Astrocyte of the cerebellum (primary cell): ENCODE measurements at regions not wholly inside any gene's neighbourhood (a gene's known extent, or its start where the extent isn't known, plus 50 kb on each side); places are given as distances from the start of the nearest gene placed in this dataset.

Experiments
- DNase-seq: peaks from one replicate; pipeline ENCODE4 v3.0.0-alpha.2; 2011; ENCODE audit warnings: low read depth
- H3K4me3 ChIP-seq: 2 replicates; pipeline ENCODE4 v1.5.1; 2011; ENCODE audit warnings: mild to moderate bottlenecking, low read depth, low read length, moderate library complexity
- in situ Hi-C: cut with HindIII; loops from 2 replicates; pipeline ENCODE4 v1.10.0; 2017; ENCODE audit warnings: low sequenced_read_pairs
- TF ChIP-seq, protein P1 (sequence below): IDR thresholded peaks from 2 replicates; pipeline ENCODE4 v1.5.1; 2012; ENCODE audit warnings: low read length, low read depth, moderate library complexity, mild to moderate bottlenecking; ENCODE audit errors: missing control alignments

DNA sequence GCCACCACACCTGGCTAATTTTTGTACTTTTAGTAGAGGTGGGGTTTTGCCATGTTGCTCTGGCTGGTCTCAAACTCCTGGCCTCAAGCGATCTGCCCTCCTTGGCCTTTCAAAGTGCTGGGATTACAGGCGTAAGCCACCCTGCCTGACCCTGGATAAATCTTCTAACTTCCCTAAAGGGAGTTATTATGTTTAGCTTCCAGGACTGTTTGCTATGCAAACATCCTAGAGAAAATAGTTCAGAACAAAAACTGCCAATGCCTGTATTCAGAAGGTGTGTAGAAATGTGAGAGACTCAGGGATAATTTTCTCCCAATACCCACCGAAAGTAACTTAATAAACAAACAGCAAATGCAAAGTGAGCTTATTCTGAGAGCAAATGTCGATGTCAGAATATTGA is 301.2 kb downstream of the TGFB2 start:
- TF ChIP-seq, protein P1, sequence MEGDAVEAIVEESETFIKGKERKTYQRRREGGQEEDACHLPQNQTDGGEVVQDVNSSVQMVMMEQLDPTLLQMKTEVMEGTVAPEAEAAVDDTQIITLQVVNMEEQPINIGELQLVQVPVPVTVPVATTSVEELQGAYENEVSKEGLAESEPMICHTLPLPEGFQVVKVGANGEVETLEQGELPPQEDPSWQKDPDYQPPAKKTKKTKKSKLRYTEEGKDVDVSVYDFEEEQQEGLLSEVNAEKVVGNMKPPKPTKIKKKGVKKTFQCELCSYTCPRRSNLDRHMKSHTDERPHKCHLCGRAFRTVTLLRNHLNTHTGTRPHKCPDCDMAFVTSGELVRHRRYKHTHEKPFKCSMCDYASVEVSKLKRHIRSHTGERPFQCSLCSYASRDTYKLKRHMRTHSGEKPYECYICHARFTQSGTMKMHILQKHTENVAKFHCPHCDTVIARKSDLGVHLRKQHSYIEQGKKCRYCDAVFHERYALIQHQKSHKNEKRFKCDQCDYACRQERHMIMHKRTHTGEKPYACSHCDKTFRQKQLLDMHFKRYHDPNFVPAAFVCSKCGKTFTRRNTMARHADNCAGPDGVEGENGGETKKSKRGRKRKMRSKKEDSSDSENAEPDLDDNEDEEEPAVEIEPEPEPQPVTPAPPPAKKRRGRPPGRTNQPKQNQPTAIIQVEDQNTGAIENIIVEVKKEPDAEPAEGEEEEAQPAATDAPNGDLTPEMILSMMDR: no peak
- H3K4me3 ChIP-seq: no peak overlapping the region
- DNase-seq: no peak
- in situ Hi-C loops: no loop called here

DNA sequence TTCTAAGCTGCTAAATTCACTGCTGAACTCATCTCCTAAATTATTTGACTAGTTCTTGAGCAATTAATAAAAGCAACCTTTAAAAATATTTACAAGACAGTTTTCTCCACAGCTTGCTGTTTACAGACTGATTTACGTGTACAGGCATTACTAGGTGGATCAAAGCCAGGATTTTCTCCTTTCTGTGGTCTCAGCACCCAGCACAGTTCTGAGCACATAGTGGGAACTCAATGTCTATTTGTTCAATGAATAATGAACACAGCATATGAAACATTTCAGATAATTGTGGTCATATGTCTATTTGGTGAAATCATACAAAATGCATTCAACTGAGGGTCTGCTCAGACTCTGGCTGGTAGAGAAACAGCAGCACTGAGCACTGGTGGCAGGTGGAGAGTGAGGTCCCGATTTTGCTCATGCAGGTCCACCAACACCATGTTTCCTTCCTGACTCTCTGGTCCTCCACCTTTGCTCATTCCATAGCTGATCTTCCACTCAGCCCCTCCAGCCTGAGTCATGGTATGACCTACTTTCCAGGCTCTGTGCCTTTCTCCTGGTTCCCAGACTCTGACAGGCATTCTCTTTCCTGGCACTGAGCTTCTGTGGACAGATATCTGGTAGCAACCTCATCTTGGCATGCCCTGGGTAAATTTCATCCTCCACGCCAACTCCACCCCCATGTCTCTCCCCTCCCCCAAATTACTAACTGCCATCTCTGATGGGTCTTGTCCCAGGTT is 311.3 kb downstream of the TGFB2 start:
- H3K4me3 ChIP-seq: no peak overlapping the region
- DNase-seq: no peak
- in situ Hi-C loops: no loop called here
- TF ChIP-seq, protein P1: no peak

DNA sequence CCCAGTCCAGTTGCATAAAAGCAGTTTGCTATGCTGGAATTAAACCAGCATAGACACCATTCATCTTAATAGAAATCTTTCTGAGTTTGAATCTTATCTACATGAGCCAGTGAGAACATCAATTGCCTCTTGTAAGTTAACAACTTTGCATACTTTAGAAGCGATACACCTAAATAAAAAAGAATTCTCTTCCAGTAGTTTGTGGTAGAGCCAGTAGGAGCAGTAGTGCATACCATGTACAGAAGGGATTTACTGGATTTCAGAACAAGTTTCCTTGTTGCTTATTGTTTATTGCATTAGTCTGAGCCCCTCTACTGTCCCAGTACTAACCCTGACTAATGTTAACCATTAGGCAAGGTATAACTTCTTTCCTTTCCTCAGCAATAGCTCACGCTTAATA is 313.1 kb downstream of the TGFB2 start:
- in situ Hi-C loops: no loop called here
- H3K4me3 ChIP-seq: no peak overlapping the region
- no peak for DNase-seq
- TF ChIP-seq, protein P1: no peak

DNA sequence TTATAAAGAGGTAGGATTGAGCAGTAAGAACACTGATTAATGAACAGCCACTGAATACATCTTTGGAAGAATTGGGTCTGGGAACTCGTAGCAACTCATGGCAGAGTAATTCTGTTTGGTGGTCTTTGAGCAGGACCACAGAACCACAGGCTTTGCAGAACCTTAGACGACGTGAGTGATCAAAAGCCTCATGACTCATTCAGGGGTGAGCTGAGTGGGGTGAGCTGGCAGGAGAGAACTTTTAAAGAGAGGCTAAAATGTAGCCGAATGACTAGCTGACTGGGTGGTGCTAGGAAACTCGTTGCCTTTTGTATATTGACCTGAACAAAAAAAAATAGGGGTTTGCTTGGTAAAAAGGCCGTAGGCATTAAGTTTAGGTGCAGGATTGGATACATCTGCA is 313.8 kb downstream of the TGFB2 start:
- peak; percentile 91 for DNase-seq
- TF ChIP-seq, protein P1: no peak
- H3K4me3 ChIP-seq: no peak overlapping the region
- in situ Hi-C loops: no loop called here

DNA sequence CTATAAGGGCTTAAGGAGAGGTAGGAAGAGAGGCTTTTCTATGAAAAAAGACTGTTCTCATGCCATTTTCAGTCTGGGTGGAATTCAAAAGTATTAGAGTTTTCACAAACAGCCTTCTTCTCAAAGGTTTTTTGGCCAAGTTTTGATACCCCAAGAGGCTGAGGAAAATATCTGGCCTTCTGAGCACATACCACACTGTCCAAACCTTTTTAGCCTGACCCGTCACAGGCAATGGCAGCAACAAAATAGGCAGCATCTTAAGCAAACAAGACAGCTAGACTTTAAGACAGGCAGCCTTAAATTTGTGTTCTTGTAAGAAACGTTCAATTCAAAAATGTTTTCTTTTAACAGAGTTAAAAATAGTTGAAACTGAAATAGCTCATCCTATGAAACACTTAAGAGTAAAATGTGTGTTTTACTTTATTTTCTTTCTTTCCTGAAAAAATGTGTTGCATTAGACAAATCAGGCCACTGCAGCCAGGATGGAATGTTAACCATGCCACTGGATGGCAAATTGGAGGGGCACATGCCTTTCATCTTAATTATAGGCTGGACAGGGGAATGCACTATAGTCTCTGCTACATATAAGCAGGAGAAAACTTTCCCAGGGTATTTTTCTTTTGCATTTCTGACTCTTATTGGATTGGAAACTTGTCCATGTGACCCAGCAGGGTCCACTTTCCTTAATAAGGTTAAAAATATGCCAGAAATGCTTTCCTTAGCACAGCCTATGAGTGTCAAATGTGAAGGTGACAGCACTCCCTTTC is 315.0 kb downstream of the TGFB2 start:
- DNase-seq: no peak

DNA sequence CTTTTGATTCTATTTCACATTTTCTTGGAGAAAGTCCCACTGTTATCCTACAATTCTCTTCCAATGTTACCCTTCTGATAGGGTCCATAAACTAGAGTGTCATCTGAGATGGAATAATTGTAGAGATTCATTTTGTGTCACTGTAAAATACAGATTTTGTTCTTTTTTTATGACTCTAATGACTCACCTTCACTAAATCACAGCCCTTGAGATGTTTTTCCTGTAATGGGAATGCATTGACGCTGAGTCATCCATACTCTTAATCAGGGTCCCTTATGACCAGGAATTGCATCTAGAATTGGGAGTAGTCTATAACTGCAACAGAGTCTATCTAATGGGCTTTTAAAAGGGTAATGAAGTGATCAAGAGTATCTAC is 315.5 kb downstream of the TGFB2 start:
- DNase-seq: peak; percentile 47
- no peak overlapping the region for H3K4me3 ChIP-seq
- in situ Hi-C loops: no loop called here
- TF ChIP-seq, protein P1: no peak

More for the DNA sequence above, 315.0 kb downstream of the TGFB2 start:
- H3K4me3 ChIP-seq: no peak overlapping the region
- TF ChIP-seq, protein P1: no peak
- in situ Hi-C loops: no loop called here
